ENCODE measurements at regions not wholly inside any gene's neighbourhood (a gene's known extent, or its start where the extent isn't known, plus 50 kb on each side); places are given as distances from the start of the nearest gene placed in this dataset.

GRCh38 chr5:57761513-57761912, 278.9 kb upstream of the ACTBL2 start:
- TF ChIP-seq EZH2phosphoT487 (IDR thresholded peaks at IDR 0.05; ENCODE audit: low read length) (no peak), EZH2 (optimal IDR thresholded peaks at IDR 0.05; ENCODE audit: low read depth, low read length) (no peak)
- TF ChIP-seq, protein P1, sequence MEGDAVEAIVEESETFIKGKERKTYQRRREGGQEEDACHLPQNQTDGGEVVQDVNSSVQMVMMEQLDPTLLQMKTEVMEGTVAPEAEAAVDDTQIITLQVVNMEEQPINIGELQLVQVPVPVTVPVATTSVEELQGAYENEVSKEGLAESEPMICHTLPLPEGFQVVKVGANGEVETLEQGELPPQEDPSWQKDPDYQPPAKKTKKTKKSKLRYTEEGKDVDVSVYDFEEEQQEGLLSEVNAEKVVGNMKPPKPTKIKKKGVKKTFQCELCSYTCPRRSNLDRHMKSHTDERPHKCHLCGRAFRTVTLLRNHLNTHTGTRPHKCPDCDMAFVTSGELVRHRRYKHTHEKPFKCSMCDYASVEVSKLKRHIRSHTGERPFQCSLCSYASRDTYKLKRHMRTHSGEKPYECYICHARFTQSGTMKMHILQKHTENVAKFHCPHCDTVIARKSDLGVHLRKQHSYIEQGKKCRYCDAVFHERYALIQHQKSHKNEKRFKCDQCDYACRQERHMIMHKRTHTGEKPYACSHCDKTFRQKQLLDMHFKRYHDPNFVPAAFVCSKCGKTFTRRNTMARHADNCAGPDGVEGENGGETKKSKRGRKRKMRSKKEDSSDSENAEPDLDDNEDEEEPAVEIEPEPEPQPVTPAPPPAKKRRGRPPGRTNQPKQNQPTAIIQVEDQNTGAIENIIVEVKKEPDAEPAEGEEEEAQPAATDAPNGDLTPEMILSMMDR (IDR thresholded peaks at IDR 0.05; ENCODE audit: low read length), result no peak
- Histone ChIP-seq H3K9ac (ENCODE audit: low read length) (no peak overlapping the region), H3K79me2 (ENCODE audit: low read length) (no peaks in the 10 kb centered on the region), H3K36me3 (replicated peaks; ENCODE audit: insufficient read depth, low read length) (no peaks in the 10 kb centered on the region), H4K20me1 (ENCODE audit: insufficient read depth, low read length) (no peaks in the 10 kb centered on the region), H2AFZ (ENCODE audit: low read length) (no peak overlapping the region), H3K9me3 (replicated peaks; ENCODE audit: insufficient read depth, low read length) (no peaks in the 10 kb centered on the region), H3K27me3 (replicated peaks; ENCODE audit: insufficient read depth, low read length) (no peaks in the 10 kb centered on the region), H3K9me2 (replicated peaks; ENCODE audit: insufficient read depth, low read length) (no peaks in the 10 kb centered on the region), H3K4me1 (ENCODE audit: low read length) (no peaks in the 10 kb centered on the region), H3K27ac (ENCODE audit: low read length) (no peak overlapping the region), H3F3A (ENCODE audit: insufficient read depth, low read length) (no peaks in the 10 kb centered on the region), H3K4me2 (ENCODE audit: low read depth, low read length) (no peak overlapping the region), H3K4me3 (ENCODE audit: low read length) (no peak overlapping the region)
- DNase-seq, result no peak

- Histone ChIP-seq H3K9ac (ENCODE audit: low read length) (no peak overlapping the region), H3K9me3 (replicated peaks; ENCODE audit: insufficient read depth, low read length) (no peaks in the 10 kb centered on the region), H2AFZ (ENCODE audit: low read length) (no peak overlapping the region), H3F3A (ENCODE audit: insufficient read depth, low read length) (no peaks in the 10 kb centered on the region), H3K9me2 (replicated peaks; ENCODE audit: insufficient read depth, low read length) (no peaks in the 10 kb centered on the region; the same call in 1 of the 2 replicates), H3K79me2 (ENCODE audit: low read length) (no peaks in the 10 kb centered on the region), H4K20me1 (ENCODE audit: insufficient read depth, low read length) (no peaks in the 10 kb centered on the region), H3K27me3 (replicated peaks; ENCODE audit: insufficient read depth, low read length) (no peaks in the 10 kb centered on the region), H3K4me1 (ENCODE audit: low read length) (no peaks in the 10 kb centered on the region), H3K36me3 (replicated peaks; ENCODE audit: insufficient read depth, low read length) (no peaks in the 10 kb centered on the region), H3K27ac (ENCODE audit: low read length) (no peak overlapping the region), H3K4me3 (ENCODE audit: low read length) (no peak overlapping the region), H3K4me2 (ENCODE audit: low read depth, low read length) (no peak overlapping the region)
- DNase-seq, result no peak
- TF ChIP-seq, protein P1 (IDR thresholded peaks at IDR 0.05; ENCODE audit: low read length), result no peak
- TF ChIP-seq EZH2 (optimal IDR thresholded peaks at IDR 0.05; ENCODE audit: low read depth, low read length) (no peak), EZH2phosphoT487 (IDR thresholded peaks at IDR 0.05; ENCODE audit: low read length) (no peak)
These were observed 272.0 kb upstream of the ACTBL2 start for GRCh38 chr5:57754616-57755015.

- H3K9me3 ChIP-seq (replicated peaks; ENCODE audit: insufficient read depth, low read length), result no peaks in the 10 kb centered on the region
- TF ChIP-seq EZH2phosphoT487 (IDR thresholded peaks at IDR 0.05; ENCODE audit: low read length) (no peak), EZH2 (optimal IDR thresholded peaks at IDR 0.05; ENCODE audit: low read depth, low read length) (no peak)
- TF ChIP-seq, protein P1 (IDR thresholded peaks at IDR 0.05; ENCODE audit: low read length), result no peak
- H3K4me2 ChIP-seq (ENCODE audit: low read depth, low read length), result no peak overlapping the region
- DNase-seq, result no peak
- H3K27me3 ChIP-seq (replicated peaks; ENCODE audit: insufficient read depth, low read length), result no peaks in the 10 kb centered on the region
- no peaks in the 10 kb centered on the region; the same call in 1 of the 2 replicates for H3K9me2 ChIP-seq (replicated peaks; ENCODE audit: insufficient read depth, low read length)
- H3K4me3 ChIP-seq (ENCODE audit: low read length), result no peak overlapping the region
- no peak overlapping the region for H3K27ac ChIP-seq (ENCODE audit: low read length)
- no peaks in the 10 kb centered on the region for H4K20me1 ChIP-seq (ENCODE audit: insufficient read depth, low read length)
- no peak overlapping the region for H2AFZ ChIP-seq (ENCODE audit: low read length)
- no peaks in the 10 kb centered on the region for H3F3A ChIP-seq (ENCODE audit: insufficient read depth, low read length)
- no peak overlapping the region for H3K9ac ChIP-seq (ENCODE audit: low read length)
- no peaks in the 10 kb centered on the region for H3K36me3 ChIP-seq (replicated peaks; ENCODE audit: insufficient read depth, low read length)
- no peaks in the 10 kb centered on the region for H3K79me2 ChIP-seq (ENCODE audit: low read length)
- no peaks in the 10 kb centered on the region for H3K4me1 ChIP-seq (ENCODE audit: low read length)
These were observed 270.8 kb upstream of the ACTBL2 start for GRCh38 chr5:57753446-57753845.

Data from MM.1S (cell line).